ENCODE measurements at regions not wholly inside any gene's neighbourhood (a gene's known extent, or its start where the extent isn't known, plus 50 kb on each side); places are given as distances from the start of the nearest gene placed in this dataset.
"Not testable (repeated sequence)": the region's sequence is repeated elsewhere in the genome, so short reads cannot be mapped to it uniquely, and the experiment has no call there.

- no peak for DNase-seq
- H3K4me3 Mint-ChIP-seq = no peak overlapping the region
- no peaks in the 10 kb centered on the region for H3K36me3 ChIP-seq (ENCODE audit: insufficient read depth, low read length)
- no peaks in the 10 kb centered on the region for H3K9me3 Mint-ChIP-seq
- peak overlapping the region in 1 of 7 donors; percentile 64 for H3K27ac Mint-ChIP-seq
- ChIA-PET CTCF (ENCODE audit: partially characterized antibody) (no interaction called here), POLR2A (ENCODE audit: partially characterized antibody) (no interaction called here)
- peaks cover 7 to 11% of the 10 kb centered on the region in 2 donors for H3K27me3 Mint-ChIP-seq
- no peak overlapping the region for H3K4me3 ChIP-seq (ENCODE audit: low read length in 2 of 2)
- no peak overlapping the region for H3K27ac ChIP-seq (ENCODE audit: low read depth, low read length)
- H3K4me1 ChIP-seq (ENCODE audit: insufficient read depth, low read length) = peaks cover 4% of the 10 kb centered on the region
- no peaks in the 10 kb centered on the region for H3K36me3 Mint-ChIP-seq
- H3K4me1 Mint-ChIP-seq = peaks cover 0 to 4% (median 1%) of the 10 kb centered on the region in 4 donors
- intact Hi-C loops (cut with micrococcal nuclease) = loop anchor here (10.0 kb wide), 1 partner anchor 1687 kb away; no protein-coding TSS in a partner anchor
- no peaks in the 10 kb centered on the region for H3K9me3 ChIP-seq (ENCODE audit: control insufficient read depth in 1 of 2, low read length in 2 of 2)
- H3K27me3 ChIP-seq (ENCODE audit: insufficient read depth, low read length) = no peaks in the 10 kb centered on the region
Measured at GRCh38 chr16:10252155-10252554, 69.9 kb upstream of the GRIN2A start.

- Mint-ChIP-seq H3K27ac (no peak overlapping the region), H3K36me3 (no peaks in the 10 kb centered on the region), H3K4me3 (no peak overlapping the region), H3K27me3 (peaks cover 7 to 11% of the 10 kb centered on the region in 2 donors), H3K9me3 (no peaks in the 10 kb centered on the region), H3K4me1 (peaks cover 0 to 6% (median 2%) of the 10 kb centered on the region in 4 donors)
- H3K4me1 ChIP-seq (ENCODE audit: insufficient read depth, low read length) = peaks cover 4% of the 10 kb centered on the region
- no peaks in the 10 kb centered on the region for H3K27me3 ChIP-seq (ENCODE audit: insufficient read depth, low read length)
- no peaks in the 10 kb centered on the region for H3K36me3 ChIP-seq (ENCODE audit: insufficient read depth, low read length)
- no peak overlapping the region for H3K4me3 ChIP-seq (ENCODE audit: low read length in 2 of 2)
- intact Hi-C loops (cut with micrococcal nuclease) = loop anchor here (10.0 kb wide), 1 partner anchor 1689 kb away; no protein-coding TSS in a partner anchor
- ChIA-PET CTCF (ENCODE audit: partially characterized antibody) (interaction anchor here (1.1 to 1.8 kb wide), 4 partner anchors 10 to 486 kb away, joined by 3 to 7 read pairs (median 6); no protein-coding TSS in a partner anchor), POLR2A (ENCODE audit: partially characterized antibody) (no interaction called here)
- no peak for DNase-seq
- H3K27ac ChIP-seq (ENCODE audit: low read depth, low read length) = no peak overlapping the region
- H3K9me3 ChIP-seq (ENCODE audit: control insufficient read depth in 1 of 2, low read length in 2 of 2) = no peaks in the 10 kb centered on the region
Measured at GRCh38 chr16:10253409-10253808, 71.2 kb upstream of the GRIN2A start.

- Mint-ChIP-seq H3K27ac (no peak overlapping the region), H3K27me3 (peaks cover 7 to 11% of the 10 kb centered on the region in 2 donors), H3K4me1 (peaks cover 0 to 6% (median 2%) of the 10 kb centered on the region in 4 donors), H3K4me3 (no peak overlapping the region), H3K36me3 (no peaks in the 10 kb centered on the region), H3K9me3 (peaks cover 0 to 1% (median 0%) of the 10 kb centered on the region in 8 donors)
- no peak for DNase-seq
- no peaks in the 10 kb centered on the region for H3K27me3 ChIP-seq (ENCODE audit: insufficient read depth, low read length)
- H3K4me3 ChIP-seq (ENCODE audit: low read length in 2 of 2) = no peak overlapping the region
- intact Hi-C loops (cut with micrococcal nuclease) = loop anchor here (2.0 to 10.0 kb wide), 2 partner anchors 59 to 1691 kb away; no protein-coding TSS in a partner anchor
- no peak overlapping the region for H3K27ac ChIP-seq (ENCODE audit: low read depth, low read length)
- H3K4me1 ChIP-seq (ENCODE audit: insufficient read depth, low read length) = peaks cover 4% of the 10 kb centered on the region
- CTCF ChIA-PET (ENCODE audit: partially characterized antibody) = interaction anchor here (0.8 to 2.8 kb wide), 8 partner anchors 12 to 481 kb away, joined by 3 to 26 read pairs (median 5); no protein-coding TSS in a partner anchor
- no peaks in the 10 kb centered on the region for H3K9me3 ChIP-seq (ENCODE audit: control insufficient read depth in 1 of 2, low read length in 2 of 2)
- POLR2A ChIA-PET (ENCODE audit: partially characterized antibody) = no interaction called here
- no peaks in the 10 kb centered on the region for H3K36me3 ChIP-seq (ENCODE audit: insufficient read depth, low read length)
Measured at GRCh38 chr16:10255728-10256127, 73.5 kb upstream of the GRIN2A start.

DNA sequence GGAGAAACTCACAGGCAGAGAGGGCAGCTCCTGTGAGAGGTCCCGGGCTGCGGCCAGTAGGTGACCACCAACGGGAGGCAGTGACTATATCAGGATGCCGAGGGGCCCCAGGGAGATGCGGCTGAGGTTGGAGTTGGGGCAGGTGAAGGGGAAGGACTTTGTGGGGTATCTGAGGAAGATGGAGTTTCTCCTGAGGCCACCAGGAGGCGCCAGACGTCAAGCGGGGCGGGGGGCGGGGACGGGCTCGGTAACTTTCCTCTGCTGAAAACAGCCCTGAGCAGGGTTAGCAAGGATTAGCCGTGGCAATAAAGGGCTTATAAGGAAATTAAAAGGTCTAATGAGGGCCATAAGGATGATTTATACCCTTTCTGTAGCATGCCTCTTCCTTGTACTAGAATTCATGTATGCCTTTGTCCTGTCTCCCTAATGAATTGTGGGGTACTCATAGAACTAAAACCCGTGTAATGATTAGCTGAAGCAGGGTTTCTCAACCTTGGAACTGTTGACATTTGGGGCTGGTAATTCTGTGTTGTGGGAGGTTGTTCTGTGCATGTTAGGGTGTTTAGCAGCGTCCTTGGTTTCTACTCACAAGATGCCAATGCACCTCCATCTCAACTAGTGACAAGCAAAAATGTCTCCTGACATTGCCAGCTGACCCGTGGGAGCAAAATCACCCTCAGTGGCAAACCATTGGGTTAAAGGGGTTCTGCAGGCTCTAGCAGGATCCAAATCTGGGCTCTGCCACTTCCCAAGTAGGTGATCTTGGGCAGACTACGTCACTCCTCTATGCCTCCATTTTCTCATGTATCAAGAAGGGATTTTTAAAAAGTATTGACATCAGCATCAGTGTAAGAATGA lies 74.8 kb upstream of the GRIN2A start:
- H3K4me3 Mint-ChIP-seq = peak overlapping the region in 1 of 8 donors; percentile 13
- H3K27ac ChIP-seq (ENCODE audit: low read depth, low read length) = no peak overlapping the region
- no peaks in the 10 kb centered on the region for H3K9me3 ChIP-seq (ENCODE audit: control insufficient read depth in 1 of 2, low read length in 2 of 2)
- peaks cover 6 to 12% of the 10 kb centered on the region in 2 donors for H3K27me3 Mint-ChIP-seq
- ChIA-PET POLR2A (ENCODE audit: partially characterized antibody) (no interaction called here), CTCF (ENCODE audit: partially characterized antibody) (interaction anchor here (0.6 to 2.8 kb wide), 15 partner anchors 9 to 1073 kb away, joined by 3 to 26 read pairs (median 5); no protein-coding TSS in a partner anchor)
- H3K9me3 Mint-ChIP-seq = peaks cover 0 to 1% (median 0%) of the 10 kb centered on the region in 8 donors
- H3K4me1 ChIP-seq (ENCODE audit: insufficient read depth, low read length) = peaks cover 4% of the 10 kb centered on the region
- H3K36me3 Mint-ChIP-seq = no peaks in the 10 kb centered on the region
- H3K27me3 ChIP-seq (ENCODE audit: insufficient read depth, low read length) = no peaks in the 10 kb centered on the region
- peaks cover 0 to 6% (median 2%) of the 10 kb centered on the region in 4 donors for H3K4me1 Mint-ChIP-seq
- no peak overlapping the region for H3K4me3 ChIP-seq (ENCODE audit: low read length in 2 of 2)
- peak overlapping the region in 1 of 7 donors; percentile 56 for H3K27ac Mint-ChIP-seq
- intact Hi-C loops (cut with micrococcal nuclease) = loop anchor here (2.0 to 10.0 kb wide), 2 partner anchors 58 to 1692 kb away; no protein-coding TSS in a partner anchor
- peak in 4 of 5 donors; percentile 12 to 41 (median 29) for DNase-seq
- no peaks in the 10 kb centered on the region for H3K36me3 ChIP-seq (ENCODE audit: insufficient read depth, low read length)

DNA sequence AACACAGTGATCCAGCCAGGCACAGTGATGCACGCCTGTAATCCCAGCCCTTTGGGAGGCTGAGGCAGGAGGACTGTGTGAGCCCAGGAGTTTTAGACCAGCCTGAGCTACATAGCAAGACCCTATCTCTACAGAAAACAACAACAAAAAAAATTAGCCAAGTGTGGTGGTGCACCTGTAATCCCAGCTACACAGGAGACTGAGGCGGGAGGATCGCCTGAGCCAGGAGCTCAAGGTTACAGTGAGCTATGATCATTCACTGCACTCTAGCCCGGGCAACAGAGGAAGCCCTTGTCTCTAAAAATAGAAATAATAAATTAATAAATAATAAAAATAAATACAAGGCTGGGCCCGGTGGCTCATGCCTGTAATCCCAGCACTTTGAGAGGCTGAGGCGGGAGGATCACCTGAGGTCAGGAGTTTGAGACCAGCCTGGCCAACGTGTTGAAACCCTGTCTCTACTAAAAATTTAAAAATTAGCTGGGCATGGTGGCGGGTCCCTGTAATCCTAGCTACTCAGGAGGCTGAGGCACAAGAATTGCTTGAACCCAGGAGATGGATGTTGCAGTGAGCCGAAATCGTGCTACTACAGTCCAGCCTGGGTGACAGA lies 75.5 kb upstream of the GRIN2A start:
- H3K36me3 Mint-ChIP-seq; H3K36me3 ChIP-seq (ENCODE audit: insufficient read depth, low read length); H3K4me1 ChIP-seq (ENCODE audit: insufficient read depth, low read length); POLR2A ChIA-PET (ENCODE audit: partially characterized antibody); H3K9me3 ChIP-seq (ENCODE audit: control insufficient read depth in 1 of 2, low read length in 2 of 2); H3K27ac Mint-ChIP-seq; H3K4me3 Mint-ChIP-seq; H3K27ac ChIP-seq (ENCODE audit: low read depth, low read length); DNase-seq; H3K9me3 Mint-ChIP-seq; H3K27me3 ChIP-seq (ENCODE audit: insufficient read depth, low read length); H3K4me3 ChIP-seq (ENCODE audit: low read length in 2 of 2); H3K4me1 Mint-ChIP-seq: not testable (repeated sequence)
- peaks cover 2 to 12% of the 10 kb centered on the region in 2 donors for H3K27me3 Mint-ChIP-seq
- CTCF ChIA-PET (ENCODE audit: partially characterized antibody) = interaction anchor here (0.6 to 2.8 kb wide), 11 partner anchors 10 to 1074 kb away, joined by 3 to 26 read pairs (median 5); no protein-coding TSS in a partner anchor
- intact Hi-C loops (cut with micrococcal nuclease) = loop anchor here (2.0 to 10.0 kb wide), 2 partner anchors 57 to 1693 kb away; no protein-coding TSS in a partner anchor

DNA sequence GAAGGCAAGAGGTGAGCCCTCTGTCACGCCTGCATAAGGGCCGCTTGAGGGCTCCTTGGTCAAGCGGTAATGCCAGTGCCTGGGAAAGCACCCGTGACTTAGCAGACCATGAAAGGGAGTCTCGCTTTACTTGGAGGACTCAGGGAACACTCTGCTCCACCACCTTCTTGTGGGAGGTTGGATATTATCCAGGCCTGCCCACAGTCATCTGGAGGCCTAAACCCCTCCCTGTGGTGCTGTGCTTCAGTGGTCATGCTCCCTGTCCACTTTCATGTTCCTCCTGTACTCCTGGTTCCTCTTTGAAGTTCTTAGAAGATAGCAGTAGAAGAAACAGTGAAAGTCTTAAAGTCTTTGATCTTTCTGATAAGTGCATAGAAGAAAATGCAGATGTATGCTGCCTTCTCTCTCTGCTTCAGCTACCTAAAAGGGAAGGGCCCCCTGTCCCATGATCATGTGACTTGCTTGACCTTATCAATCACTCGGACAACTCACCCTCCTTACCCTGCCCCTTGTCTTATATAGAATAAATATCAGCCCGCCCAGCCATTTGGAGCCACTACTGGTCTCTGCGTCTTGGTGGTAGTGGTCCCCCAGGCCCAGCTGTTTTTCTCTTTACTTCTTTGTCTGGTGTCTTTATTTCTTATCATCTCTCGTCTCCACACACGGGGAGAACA lies 76.8 kb upstream of the GRIN2A start:
- H3K27me3 Mint-ChIP-seq; POLR2A ChIA-PET (ENCODE audit: partially characterized antibody); H3K9me3 ChIP-seq (ENCODE audit: control insufficient read depth in 1 of 2, low read length in 2 of 2); H3K36me3 Mint-ChIP-seq; H3K9me3 Mint-ChIP-seq; H3K27me3 ChIP-seq (ENCODE audit: insufficient read depth, low read length); H3K4me1 Mint-ChIP-seq; DNase-seq; H3K27ac Mint-ChIP-seq; H3K4me1 ChIP-seq (ENCODE audit: insufficient read depth, low read length); H3K27ac ChIP-seq (ENCODE audit: low read depth, low read length); H3K36me3 ChIP-seq (ENCODE audit: insufficient read depth, low read length); H3K4me3 Mint-ChIP-seq; H3K4me3 ChIP-seq (ENCODE audit: low read length in 2 of 2): not testable (repeated sequence)
- CTCF ChIA-PET (ENCODE audit: partially characterized antibody) = interaction anchor here (1.4 to 1.8 kb wide), 2 partner anchors 251 to 478 kb away, joined by 4 to 13 read pairs; no protein-coding TSS in a partner anchor
- intact Hi-C loops (cut with micrococcal nuclease) = loop anchor here (10.0 kb wide), 1 partner anchor 1694 kb away; no protein-coding TSS in a partner anchor
